ENCODE measurements at regions not wholly inside any gene's neighbourhood (a gene's known extent, or its start where the extent isn't known, plus 50 kb on each side); places are given as distances from the start of the nearest gene placed in this dataset.

DNA sequence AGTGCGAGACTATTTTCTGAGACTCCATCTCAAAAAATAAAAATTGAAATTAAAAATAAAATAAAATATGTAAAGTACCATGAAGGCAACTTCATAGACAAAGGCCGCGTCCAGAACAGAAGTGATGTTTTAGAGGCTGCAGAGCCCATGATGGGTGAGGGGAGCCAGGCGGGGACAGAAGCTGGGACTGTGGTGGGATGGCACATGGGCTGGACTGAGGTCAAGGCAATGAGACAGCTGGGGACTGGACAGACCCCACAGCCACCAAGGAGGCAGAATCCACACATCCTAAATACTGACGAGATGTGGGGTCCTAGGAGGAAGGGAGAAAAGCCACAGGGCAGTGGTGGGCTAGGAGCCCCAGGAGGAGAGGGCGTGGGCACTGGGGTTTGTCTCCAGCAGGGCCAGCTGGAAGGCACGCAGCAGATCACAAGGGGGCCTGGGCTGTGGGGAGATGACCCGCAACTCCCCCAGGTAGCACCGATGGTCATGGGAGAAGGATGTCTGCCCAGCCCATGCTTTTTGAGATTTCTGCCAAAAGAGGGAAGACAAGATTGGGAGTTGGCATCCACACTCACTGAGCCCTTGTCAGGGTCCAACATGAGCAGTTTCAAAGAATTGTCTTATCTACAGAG is 74.3 kb downstream of the KCNF1 start:
- DNase-seq = no peak

DNA sequence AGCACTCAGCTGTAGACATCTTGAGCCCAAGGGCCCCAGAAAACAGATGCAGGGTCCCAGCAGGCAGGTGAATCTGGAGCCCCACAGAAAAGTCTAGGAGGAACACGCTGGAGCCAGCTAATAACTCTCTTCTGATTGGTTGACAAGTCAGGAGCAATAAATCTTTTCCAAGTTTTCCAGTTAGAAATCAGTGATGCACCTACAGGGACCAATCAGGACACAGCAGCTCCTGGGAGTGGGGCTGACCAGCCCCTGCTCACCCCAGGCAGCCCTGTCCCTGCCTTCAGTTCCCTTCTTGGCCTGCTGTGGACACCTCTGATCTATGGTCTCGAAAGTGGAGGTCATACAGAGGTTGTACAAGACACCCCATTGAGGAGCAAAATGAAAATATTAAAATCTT is 75.7 kb downstream of the KCNF1 start:
- DNase-seq = no peak

DNA sequence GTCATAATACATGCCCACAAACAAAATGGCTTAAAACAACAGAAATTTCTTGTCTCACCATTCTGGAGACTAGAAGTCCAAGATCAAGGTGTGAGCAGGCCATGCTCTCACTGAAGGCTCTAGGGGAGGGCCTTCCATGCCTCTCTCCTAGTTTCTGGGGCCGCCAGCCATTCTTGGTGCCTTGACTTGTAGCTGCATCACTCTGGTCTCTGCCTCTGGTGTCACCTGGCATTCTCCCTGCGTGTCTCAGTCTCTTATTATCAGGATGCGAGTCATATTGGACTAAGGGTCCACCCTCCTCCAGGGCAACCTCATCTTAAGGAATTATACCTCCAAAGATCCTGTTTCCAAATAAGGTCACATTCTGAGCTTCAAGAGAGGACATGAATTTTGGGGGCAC is 76.1 kb downstream of the KCNF1 start:
- no peak for DNase-seq

DNA sequence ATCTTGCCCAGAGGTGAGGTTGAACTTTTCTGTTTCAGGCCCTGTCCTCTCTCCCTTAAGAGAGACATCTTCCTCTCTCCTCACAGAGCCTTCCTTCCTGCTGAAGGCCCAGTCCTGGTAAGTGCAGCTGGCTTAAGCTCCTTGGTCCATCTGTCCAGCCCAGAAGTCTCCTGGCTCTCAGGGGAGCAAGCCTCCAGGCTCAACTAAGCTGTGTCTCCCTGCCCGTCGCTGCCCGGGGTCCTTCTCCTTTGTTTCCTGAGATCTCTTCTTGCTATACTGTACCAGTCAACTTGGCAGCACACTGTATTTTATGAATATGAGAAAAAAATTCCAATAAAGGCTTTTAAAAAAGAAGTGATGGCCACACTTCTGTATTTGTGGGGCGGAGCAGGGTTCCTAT is 77.4 kb downstream of the KCNF1 start:
- no peak for DNase-seq

DNA sequence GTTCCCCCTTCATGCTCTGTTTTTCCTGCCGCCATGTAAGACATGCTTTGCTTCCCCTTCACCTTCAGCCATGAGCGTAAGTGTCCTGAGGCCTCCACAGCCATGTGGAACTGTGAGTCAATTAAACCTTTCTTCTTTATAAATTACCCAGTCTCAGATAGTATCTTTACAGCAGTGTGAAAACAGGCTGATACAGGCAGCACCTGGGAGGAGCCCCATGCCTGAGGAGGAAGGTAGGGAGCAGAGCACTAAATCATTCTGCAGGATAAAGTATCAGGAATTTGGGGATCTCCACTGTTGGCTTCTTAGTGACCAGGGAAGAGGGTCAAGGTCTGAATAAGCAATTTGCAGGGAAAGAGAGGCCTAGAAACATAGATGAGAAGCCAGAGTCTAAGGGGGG is 78.0 kb downstream of the KCNF1 start:
- DNase-seq = no peak

DNA sequence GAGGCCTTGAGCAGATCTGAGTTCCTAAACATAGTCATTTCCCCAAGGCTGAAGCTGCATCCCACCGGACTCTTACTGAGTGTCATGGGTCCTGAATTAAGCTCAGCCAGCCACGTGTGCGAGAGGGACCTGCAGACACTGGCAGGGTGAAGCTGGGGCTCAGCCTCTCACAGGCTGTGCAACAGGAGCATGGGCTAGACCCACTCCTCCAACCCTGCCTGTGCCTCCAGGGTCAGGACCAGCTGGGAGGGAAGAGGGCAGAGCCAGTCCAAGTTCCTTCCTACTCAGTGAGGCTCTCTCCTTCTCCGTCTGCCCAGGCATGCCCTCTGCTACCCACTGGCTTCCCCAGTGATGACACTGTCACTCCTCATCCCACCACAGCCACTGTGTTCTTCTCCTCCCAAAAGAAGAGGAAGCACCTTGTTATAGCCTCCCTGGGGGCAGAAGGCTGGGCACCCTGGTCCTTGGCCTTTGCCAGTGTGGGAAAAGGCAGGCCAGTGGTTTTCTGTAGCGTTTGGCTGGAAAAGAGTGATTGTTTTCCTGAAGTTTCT is 78.9 kb downstream of the KCNF1 start:
- DNase-seq = no peak

DNA sequence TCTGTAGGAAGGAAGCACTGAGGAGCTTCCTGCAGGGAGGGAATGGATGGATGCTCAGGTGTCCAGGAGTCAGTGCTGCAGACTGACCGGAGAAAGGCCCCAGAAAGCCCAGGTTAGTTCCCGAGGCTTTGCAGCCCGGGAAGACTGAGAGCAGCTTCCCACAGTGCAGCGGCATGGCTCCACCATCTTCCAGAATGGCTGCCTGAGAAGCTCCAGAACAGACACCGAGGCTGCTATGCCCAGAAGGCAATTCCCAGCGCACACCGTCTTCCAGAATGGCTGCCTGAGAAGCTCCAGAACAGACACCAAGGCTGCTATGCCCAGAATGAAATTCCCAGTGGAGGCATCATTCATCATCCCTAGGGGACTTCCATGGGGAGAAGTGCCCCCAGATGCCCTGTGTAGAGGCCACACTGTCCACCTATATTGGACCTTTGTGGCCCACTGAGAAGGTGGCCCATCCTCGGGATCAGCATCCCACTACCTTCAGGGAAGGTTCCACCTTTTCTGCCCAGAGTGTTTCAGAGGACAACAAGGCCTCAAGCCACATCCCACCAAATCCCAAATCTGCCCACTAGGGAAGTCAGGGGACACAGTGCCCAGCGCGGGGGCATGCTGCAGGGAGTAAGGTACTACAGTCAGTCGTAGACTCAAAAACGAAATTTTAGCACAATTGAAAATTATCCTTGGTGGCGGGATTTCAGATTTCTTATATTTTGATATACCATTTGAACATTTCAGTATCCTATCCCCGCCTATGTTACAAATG is 80.5 kb downstream of the KCNF1 start:
- no peak for DNase-seq

DNA sequence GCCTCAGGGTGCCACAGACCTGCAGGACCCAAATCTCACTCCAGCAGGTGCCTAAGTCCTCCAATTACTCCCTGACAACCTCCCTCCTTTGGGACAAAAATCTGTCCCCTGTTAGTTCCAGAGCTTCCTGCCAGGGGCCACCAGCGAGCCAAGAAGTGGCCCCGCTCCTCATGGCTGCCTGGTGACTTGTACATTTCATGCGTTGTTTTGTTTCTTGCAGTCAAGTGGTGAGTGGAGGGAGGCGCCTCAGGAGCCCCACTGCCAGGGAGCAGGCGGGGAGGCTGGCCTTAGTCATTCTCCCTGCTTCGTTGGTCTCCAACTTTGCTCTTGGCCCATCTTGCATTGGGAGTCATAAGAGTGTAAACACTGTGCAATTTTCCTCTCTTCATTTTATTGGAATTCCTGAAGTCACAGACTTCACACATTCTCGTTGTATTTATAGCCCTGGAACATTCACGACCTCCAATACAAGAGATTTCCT is 81.3 kb downstream of the KCNF1 start:
- no peak for DNase-seq

DNA sequence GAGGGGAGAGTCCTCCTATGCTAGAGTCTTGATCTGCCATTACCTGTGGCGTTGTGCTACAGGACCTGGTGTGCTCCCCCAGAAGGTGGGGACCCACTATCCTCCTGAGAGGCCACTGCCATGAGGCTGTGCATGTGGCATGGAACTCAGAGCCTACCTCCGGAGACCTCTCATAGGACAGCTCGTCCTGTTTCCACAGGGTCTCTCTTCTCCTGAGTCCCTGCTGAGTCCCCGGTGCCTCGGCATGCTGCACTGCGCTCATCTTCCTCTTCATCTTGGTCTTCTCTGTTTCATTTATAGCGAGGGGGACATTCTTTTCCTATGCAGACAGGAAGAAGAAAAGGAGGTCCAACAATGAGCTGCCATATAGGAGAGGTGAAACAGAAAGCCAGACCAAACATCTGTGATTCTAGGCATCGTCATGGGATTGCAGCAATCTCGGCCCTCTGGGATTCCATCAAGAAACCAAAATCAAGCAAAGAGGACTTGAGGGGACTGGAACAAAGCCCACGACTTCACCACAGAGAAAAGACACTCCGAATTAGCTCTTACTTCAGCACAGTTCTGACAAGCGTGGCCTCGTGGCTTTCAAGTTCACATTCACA is 83.7 kb downstream of the KCNF1 start:
- no peak for DNase-seq

DNA sequence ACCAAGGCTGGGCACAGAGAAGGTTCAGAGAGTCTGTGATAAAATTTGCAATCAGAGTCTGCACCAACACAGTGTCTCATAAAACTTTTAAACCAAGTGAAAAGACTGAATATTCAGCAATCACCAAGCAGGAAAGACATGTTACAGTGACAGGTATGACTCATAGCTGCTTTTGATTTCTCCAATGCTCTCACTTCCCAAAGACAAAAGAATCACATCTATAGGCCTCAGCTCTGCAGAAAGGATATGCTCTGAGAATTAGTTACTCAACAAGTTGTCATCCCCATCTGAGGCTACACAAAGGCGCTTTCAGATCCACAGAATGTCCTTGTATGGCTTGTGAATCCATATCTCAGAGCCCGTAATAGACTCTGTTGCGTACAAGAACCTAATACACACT is 92.5 kb downstream of the KCNF1 start:
- no peak for DNase-seq

DNA sequence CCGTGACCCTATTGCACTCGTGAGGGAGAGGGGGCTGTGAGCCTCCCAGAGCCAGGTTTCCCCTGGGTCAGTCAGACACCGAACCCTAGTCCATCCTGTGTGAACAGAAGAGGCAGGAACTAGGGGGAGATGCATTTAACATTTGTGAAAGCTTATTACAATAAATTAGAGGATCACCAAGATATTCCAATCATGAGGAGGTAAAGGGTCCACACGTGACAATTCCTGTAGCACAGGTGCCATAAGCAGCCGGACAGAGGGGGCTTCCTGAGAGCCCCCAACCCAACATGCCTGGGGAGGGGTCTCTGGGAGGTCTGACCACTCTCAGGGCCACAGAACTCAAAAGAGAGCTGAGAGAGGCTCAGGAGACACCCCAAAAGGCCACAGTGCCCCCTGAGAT is 93.3 kb downstream of the KCNF1 start:
- DNase-seq = no peak

DNA sequence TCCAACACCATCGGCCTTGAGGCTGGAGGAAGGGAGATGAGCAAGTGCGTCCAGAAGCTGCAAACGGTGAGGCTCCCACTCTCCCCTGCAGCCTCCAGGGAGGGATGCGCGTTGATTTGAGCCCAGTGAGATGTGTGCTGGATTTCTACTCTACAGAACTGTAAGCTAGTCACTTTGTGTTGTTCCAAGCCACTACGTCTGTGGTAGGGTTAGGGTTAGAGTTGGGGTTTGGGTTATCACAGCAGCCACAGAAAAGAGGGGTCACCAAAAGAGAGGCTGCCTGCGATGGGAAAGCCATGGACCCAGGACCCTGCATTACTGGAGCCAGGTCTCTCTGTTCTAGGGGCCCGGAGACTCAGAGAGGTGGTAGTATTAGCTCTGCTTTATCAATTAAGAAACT is 94.5 kb downstream of the KCNF1 start:
- no peak for DNase-seq

DNA sequence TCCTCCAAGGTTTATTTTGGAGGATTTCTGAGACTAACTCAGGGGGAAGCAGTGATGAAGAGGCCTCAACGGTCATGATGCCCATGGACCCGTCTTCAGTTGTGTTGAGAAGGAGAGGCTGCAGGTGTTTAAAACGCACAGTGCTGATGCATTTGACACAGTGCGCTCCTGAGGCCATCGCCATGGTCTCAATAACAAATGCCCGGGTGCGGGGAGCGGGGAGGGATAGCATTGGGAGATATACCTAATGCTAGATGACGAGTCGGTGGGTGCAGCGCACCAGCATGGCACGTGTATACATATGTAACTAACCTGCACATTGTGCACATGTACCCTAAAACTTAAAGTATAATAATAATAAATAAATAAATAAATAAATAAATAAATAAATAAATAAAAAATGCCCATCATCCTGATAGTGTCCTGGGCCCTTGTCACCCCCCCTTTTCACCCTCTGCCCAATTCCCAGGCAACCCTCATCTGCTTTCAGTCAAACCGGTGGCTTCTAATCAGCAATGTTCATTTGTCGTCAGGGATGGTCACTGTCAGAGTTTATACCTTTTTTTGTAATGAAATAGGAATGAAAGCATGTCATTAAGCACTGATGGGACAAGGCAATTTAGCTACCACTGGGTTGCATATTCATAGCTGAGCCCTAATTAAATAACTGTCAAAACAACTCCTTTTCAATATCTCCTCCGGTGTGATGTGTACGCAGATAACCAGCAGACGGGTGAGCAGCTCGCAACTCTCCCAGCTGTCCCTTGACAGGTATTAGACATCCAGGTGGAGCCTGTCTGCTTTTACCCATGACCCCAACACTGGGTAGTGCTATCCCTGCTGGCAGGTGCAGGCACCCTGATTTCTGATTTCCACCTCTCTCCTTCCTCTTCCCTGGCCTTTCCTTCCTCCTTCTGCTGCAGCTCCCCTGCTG is 95.9 kb downstream of the KCNF1 start:
- DNase-seq = no peak

DNA sequence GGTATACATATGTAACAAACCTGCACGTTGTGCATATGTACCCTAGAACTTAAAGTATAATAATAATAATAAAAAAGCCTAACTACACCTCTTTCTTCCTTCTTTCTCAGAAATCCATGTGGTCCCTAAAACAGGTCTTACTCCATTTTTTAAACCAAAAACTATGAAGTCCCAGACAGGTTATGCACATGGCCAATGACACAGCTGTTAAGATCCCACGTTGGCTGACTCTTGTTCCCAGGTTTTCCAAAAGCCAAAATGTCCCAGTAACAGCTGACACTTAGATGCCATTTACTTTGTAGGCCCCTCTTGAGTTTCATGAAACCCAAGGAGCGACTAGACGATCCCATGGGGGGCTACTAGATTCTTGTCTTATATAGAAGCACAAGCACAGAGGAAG is 97.0 kb downstream of the KCNF1 start:
- DNase-seq = no peak

DNA sequence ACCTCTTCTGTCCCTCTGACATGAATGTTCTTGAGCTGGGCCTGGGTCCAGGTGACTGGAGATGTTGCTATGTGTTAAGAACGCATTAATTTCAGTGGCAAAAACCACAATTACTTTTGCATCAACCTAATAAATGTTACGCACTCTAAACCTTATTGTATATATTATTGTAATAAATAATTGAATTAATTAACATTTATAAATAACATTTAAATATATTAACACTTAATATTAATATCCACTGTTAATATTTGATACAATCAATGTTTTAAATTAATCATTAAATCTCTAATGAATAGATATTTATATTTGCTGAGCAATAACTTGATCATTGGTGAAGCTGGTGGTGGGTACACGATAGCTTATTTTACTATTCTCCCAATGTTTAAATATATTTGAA is 97.4 kb downstream of the KCNF1 start:
- DNase-seq = no peak

DNA sequence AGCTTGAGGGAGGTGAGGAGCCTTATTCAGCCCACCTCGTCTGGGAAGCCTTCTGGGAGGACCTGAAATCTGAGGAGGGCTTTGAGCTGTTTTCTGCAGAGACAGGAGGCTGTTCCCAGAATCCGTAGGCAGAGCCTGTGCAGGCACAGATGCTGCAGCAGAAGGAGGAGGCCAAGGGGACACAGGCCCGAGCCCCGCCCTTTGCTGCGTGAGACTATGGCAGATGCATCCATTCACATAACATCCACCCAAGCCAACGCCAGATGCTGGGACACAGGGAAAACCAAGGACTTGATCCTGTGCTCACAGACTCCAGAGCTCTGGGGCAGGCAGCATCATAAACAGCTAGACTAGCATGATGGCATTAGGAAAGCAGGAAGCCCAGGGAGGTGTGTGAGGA is 98.2 kb downstream of the KCNF1 start:
- no peak for DNase-seq

DNA sequence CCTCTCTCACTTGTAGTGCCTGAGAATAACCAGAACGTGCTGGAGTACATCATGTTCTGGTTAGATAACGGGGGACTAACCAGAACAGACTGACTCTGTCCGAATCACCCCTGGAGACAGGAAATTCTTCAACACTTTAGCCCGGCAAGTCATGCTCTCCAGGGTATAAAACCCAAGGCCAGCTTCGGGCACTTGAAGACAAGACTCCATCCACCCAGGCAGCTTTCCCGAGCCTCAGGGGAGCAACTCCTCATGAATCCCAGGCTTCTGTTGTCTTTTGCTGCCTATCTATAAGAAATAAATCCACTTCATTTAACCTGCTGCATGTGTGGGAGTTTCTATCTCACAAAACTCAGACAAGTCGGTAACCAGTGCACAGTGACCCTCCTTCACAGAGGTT is 99.6 kb downstream of the KCNF1 start:
- DNase-seq = no peak

DNA sequence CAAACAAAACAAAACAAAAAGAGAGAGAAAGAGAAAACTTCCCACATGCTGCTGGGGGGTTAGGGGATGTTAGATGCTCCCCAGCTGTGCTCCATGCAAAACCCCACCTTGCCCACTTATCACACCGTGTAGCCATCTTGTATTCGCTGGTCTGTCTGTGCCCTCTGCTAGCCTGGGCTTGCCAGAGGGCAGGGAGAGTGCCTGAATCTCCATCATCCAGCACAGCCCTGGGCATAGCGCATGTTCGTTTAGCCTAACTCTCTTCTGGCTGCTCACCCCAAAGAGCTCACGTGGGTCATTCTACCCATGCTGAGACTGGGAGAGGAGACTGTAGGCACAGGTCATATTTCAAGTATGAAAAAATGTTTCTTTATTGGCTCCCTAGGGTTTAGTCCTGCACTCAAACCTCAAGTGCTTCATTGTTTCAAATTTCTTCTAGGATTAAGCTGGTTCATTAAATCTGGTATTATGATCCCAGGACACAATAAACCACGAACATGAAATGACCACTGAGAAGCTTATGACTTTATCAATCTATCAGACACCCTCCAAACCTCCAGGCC is 100.5 kb downstream of the KCNF1 start:
- no peak for DNase-seq

DNA sequence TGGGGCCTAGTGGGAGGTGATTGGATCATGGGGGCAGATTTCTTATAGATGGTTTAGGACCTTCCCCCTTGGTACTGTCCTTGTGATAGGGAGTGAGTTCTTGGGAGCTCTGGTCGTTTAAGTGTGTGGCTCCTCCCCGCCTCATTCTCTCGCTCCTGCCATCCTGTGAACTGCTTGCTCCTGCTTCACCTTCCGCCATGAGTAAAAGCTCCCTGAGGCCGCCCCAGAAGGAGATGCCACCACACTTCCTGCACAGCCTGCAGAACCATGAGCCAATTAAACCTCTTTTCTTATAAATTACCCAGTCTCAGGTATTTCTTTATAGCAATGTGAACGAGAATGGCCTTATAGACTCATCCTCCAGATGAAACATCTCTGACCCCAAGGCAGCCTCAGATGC is 101.5 kb downstream of the KCNF1 start:
- no peak for DNase-seq

DNA sequence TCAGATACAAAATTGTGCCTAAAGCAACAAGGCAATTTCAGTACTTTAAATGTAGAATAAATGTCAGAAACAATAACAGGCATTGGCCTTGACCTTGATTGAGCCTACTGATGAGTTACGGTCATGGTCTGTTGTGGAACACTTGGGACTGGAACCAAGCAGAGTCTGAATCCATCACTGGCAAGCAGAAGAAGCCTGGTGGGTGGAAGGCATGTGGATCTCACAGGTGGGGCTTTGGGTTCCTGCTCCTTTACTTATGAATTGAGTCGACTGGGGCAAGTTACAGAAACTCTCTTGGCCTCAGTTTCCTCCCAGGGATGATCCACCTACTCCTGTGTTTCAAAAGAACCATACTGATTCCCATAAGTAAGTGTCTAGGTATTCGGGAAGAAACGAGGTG is 102.3 kb downstream of the KCNF1 start:
- DNase-seq = no peak

DNA sequence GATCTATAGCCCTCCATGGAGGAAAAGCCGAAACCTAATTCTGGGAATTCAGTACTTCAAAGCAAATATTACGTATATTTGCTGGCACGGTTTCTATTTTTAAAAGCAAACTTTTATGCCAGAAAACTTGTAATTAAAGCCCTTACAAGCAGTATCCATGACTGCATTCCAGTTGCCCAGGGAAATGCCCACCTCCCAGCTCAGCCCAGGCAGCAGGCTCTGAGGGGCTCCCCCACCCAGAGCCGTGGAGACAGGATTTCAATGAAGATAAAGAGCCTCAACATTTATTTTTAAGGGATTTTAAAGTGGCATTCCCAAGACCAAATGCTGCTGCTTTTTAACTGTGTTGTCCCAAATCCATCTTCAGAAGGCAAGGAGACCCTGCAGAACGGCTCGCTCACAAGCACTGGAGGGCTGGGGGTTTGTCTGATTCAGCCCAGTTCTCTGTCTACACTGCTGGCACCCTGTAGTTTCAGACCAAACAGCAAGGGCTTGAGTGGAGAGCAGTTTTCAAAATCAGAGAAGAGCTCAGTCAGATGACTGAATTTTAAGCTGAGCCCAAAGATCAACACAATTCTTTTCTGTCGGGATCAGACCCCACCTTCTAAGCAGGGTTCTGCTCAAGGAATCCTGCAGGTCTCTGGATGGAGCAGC is 105.1 kb downstream of the KCNF1 start:
- no peak for DNase-seq

DNA sequence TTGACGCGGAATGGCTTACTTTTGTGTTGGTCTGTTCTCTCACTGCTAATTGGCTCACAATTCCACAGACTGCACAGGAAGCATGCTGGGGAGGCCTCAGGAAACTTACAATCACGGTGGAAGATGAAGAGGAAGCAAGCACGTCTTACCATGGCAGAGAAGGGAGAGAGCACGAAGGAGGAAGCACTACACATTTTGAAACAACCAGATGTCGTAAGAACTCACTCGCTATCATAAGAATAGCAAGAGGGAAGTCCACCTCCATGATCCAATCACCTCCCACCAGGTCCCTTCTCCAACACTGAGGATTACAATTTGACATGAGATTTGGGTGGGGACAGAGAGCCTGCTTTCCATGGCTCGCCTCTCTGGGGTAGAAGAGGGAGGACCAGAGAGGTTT is 106.2 kb downstream of the KCNF1 start:
- no peak for DNase-seq
